ENCODE measurements at regions not wholly inside any gene's neighbourhood (a gene's known extent, or its start where the extent isn't known, plus 50 kb on each side); places are given as distances from the start of the nearest gene placed in this dataset.
"Not testable (repeated sequence)": the region's sequence is repeated elsewhere in the genome, so short reads cannot be mapped to it uniquely, and the experiment has no call there.

DNA sequence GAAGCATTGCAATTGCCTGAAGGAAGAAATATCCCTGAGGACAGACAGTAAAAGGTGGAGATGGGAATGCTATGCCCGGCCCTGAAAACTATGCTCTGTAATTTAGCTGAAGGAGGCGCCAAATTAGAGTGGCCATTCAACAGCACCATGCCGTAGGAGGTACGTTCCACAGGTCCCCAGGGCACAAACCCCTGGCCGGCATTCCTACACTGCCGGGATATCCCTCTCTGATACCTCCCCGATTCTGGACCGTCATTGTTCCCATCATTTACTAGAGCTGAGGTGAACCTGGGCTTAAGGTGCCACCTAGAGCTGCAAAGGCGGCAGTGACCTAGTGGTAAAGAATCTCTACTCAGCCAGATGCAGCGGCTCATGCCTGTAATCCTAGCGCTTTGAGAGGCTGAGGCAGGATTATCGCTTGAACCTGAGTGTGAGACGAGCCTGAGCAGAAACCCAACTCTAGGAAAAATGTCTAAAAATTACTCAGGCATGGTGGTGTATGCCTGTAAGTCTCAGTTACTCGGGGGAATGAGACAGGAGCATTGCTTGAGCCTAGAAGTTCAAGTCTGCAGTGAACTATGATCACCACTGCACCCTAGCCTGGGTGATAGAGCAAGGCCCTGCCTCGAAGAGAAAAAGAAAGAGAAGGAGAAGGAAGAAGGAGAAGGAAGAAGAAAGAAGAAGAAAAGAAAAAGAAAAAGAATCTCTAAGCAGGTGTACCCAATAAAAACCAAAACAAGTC lies 53.0 kb upstream of the TNKS2 start:
- DNase-seq: no peak

DNA sequence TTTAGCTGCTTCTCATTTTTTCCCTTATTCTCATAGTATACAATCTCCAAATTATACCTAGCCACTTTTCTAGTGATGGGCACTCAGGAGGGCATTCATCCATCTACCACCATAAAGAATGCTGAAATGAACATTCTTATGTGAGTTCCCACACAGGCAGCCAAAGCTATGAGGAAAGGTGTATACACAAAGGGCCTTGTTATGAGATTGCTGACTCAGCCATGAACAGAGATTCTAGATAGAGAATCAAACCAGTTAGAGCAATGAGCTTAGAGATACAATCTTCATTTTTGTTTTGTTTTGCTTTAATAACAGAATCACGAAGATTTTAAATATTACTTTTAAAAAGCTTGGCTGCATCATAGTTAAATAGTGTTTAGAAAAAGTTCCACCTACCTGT lies 54.8 kb upstream of the TNKS2 start:
- DNase-seq: no peak

DNA sequence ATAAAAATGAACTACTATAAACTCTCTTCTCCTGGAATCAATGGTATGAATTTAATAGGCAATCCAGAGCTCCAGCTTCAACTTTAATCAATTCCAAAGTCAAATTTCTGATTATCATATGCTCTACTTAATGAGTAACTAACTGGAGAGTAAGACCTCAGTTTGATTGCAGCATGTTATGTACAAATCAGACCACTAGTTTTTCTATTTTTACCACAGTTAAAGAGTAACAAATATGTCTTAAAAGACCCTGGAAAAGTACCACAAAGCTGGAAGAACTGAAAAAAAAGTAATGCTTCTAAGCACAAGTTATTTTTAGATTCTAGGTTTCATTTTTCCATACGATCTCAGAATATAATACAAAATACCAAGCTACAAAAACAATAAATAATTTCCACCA lies 56.0 kb upstream of the TNKS2 start:
- DNase-seq: no peak

DNA sequence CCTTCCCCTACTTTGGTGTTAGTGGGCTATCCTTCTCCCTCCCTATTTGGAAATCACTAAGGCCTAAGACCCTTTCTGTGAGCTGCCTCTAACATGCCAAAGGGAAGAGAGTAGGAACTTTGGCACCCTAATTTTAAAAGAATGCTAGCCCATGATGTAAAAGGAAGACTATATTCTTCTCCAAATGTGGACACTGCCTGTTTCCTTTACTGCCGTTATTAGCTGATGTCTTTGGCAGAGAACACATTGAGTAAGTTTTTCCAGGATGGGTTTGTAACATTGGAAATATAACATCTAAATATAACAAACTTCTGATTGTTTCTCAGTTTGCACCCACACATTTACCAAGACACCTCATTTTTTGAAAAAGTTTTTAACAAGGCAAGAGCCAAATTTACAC lies 56.9 kb upstream of the TNKS2 start:
- no peak for DNase-seq

DNA sequence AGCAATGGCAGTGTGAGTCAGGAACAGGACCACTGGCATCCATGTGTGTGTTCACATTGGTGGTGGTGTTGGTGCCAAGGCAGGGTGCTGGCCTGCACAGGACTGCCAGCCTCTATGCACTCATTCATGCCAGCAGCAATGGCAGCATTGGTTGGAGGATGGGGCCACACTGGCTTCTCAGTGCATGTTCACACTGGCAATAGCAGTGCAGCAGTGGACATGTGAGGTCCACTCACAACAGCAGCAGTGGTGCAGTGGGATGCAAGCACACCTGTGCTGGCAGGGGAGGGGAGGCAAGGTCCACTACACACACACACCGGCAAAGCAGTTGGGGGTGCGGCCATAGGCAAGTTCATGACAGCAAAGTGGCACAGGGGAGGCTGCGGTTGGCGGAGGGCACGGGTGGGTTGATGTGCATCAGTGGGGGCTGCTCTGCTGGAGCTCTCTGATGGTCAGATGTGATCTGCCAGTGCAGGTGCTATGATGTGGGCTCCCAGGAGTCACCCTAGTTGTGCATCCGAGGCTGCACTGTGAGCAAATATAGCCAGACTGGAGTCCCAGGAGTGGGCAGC lies 57.8 kb upstream of the TNKS2 start:
- no peak for DNase-seq

DNA sequence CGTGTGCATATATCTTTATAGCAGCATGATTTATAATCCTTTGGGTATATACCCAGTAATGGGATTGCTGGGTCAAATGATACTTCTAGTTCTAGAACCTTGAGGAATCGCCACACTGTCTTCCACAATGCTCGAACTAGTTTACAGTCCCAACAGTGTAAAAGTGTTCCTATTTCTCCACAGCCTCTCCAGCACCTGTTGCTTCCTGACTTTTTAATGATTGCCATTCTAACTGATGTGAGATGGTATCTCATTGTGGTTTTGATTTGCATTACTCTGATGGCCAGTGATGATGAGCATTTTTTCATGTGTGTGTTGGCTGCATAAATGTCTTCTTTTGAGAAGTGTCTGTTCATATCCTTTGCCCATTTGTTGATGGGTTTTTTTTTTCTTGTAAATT lies 66.0 kb upstream of the TNKS2 start:
- not testable (repeated sequence) for DNase-seq

DNA sequence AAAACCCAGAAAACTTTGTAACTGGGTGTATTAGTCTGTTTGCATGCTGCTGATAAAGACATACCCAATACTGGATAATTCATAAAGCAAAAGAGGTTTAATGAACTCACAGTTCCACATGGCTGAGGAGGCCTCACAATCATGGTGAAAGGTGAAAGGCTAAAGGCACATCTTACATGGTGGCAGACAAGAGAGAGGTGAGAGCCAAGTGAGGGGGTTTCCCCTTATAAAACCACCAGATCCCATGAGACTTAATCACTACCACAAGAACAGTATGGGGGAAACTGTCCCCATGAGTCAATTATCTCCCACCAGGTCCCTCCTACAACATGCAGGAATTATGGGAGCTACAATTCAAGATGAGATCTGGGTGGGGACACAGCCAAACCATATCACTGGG lies 68.9 kb upstream of the TNKS2 start:
- not testable (repeated sequence) for DNase-seq

DNA sequence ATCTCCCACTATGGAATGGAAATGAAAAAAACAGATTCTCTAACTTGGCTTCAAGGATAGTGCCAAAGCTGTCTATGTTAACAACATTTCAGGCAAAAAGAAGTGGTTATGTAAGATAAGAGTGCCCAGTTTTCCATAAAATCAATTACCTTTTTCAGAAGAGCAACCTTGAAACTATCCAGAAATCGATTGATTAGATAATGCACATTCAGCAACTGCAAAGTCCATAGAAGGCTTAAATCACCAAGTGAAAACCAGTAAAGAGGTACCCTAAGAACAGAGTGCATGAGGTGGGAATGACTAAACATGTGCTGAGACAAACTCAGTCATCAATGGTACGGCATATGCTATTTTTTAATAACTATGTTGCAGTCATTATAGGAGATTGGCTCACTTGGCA lies 71.9 kb upstream of the TNKS2 start:
- no peak for DNase-seq

DNA sequence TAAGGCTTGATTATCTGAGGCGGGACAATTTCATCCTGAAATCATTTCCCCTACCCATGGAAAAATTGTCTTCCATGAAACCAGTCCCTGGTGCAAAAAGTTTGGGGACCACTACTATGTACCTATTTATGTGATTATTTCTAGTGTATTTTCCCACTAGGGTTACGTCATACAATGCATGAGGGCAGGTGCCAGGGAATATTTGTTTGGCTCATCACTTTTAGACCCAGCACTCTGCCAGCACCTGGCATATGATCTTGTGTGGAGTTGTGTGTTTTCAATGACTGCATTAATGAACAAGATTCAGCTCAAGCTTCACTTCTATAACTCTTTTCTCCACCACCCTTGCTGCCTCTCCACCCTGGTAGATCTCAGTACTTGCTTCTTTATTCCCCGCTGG lies 73.3 kb upstream of the TNKS2 start:
- DNase-seq: no peak

DNA sequence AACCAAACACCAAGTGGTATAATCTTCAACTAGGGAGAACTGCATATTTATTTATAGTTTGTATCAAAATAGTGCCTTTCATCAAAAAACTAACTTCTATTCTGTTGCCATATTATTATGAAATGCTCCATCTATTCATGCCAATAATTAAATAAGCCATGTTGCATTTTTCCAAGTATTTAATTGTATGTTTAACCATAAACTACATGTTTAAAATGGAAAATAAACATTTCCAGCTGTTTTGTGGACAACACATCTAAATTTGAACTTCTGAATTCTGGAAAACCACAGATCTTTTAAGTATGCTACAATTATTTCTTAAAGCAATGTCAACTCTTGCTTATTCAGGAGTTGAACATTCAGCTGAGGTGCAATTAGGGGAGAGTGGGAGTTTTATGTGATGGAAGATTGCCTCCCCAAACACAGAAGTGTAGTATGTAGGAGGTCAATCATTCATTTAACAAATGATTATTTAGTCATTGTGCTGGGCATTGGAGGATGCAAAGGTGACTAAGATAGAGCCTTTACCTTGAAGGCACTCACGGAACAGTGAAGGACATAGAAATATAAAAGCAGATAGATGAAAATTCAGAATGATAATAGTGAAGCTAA lies 80.7 kb upstream of the PPP1R3C start:
- no peak for DNase-seq

DNA sequence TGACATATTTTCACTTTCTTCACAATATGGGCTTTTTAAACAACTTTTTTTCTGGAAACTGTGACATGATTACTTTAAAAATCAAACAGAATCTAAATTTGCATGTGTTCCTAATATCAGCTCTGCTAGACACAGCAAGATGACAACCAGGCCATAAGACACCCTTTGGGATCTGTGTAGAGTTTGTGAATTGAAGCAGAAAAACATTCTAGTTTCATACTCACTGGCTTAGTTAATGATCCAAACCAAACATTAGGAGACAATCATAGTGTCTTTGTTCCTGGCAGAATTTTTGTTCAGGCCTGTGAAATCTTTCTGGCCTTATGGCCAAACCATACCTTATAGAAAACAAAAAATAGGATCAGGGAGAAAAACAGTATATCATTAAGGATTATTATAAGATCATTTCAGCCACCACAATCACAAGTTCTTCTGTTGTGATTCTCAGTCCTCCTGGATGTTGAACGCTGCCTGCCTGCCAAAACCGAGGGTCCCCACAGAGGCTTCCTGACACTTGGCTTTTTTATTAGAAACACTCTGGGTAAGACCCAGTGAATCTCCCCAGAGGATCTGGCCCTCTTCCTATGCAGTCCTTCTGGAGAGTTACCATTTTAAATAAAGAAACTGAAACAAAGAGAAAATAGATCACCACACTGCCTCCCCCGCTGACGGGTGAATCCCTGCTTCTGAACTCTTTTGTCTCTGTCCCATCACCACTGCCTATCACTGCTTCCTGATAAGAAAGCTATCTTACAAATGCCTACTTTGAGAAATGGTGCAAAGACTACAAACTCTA lies 79.2 kb upstream of the PPP1R3C start:
- DNase-seq: no peak

DNA sequence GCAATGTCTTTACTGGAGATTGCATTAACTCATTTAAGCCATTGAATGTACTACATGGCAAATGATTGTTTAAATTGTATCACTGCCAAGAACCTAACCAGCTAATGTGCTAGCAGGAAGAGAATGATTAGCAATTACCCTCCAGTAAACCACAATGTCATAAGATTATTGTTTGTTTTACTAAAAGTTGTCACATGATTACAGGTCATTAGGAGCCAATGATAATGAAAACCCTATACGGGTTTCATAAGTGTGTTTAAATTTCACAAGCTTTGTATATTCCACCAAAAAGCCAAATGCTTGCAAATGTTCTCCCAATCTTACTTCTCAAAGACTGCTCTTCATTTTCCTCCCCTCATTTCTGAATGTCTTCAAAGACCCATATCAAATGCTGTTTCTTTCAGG lies 76.5 kb upstream of the PPP1R3C start:
- DNase-seq: no peak

DNA sequence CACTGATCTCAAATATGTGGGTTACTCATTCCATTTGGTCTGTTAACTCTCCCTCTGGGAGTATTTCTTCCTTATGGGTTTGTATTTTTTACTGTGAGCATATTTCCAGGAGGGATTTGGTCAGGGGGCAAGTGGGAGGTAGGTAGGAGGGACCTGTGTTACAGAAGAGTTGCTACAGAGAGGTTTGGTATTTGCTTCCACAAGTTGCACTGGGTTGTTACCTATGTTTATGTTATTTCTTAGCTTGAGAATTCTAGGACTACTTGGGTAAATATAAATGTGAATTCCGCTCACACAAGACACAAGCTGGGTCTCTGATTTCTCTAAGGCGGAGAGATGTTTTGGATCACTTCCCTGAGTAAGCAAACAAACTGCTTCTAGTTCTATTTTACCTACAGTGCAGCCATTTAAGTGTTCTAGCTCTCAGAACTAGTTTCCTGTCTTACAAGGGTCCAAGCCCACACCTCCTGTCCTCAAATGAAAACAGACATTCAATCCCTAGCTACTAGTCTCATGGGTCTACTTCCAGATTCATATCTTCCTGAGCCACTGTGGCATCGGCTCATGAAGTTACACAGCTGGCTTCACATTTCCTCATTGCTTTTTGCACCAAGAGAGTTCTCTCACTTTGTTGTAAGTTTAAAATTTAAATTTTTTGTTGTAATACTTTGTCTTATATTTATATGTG lies 75.4 kb upstream of the PPP1R3C start:
- no peak for DNase-seq

DNA sequence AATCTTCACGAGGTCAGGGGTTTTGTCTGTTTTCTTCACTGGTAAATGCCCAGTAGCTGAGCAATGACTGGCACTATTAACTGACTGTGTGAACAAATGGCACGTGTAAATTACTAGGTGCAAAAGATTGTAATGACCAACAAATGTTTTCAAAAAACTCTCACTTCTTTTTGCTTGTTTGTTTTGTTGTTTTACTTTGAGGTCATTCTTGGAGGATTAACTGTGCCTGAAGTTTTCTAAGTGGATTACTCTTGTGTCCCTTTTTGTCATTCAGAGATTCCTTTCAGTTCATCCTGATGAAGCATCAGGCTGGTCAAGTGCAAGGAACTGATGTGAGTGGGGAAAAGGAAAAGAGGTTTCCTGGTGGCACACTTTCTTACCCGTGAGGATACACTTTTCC lies 74.4 kb upstream of the PPP1R3C start:
- DNase-seq: no peak

DNA sequence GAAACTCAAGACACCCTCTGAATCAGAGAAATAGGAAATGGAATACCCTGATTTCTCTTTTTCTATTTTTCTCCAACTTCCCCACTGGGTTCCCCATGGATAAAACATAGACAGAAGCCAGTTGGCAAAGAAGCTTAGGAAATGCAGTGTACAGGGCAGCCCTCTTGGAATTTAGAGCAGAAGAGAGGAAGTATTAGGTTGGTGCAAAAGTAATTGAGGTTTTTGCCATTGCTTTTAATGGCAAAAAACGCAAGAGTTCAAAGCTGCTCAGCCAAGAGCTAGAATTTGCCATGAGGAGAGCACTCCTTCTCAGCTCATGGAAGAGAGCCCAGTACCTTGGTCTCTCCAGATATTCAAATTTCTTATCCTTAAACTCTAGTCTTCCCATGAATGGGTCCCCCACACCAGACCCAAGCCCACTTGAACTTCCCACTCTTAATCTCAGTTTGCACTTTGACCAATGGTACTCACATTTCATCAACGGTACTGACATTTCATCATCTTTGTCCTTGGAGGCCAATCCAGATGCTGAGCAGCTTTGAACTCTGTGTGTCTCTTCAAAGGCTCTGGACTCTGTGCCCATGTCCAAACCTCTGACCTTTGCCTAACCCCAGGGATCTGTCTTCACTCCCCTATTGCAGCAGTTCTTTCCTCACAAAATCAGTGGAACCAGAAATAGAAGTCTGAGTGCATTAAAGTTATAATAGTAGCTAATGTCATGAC lies 73.2 kb upstream of the PPP1R3C start:
- DNase-seq: no peak

DNA sequence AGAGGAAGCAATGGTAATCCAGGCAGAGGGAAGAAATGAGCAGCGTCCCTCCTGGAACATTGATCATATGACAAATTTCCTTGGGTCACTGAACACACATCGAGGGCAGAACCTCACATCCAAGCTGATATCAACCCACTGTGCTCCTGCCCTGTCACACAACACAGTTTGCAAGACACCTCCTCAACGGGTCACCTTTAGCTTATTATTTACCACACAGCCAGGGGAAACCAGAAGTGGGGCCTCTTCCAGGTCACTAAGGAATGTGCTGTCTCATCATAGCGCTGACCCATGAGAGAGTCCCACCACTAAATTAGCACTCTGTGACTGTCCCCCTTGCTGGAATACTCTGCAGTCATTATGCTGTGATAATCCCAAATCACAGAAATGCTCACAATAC lies 69.7 kb upstream of the PPP1R3C start:
- no peak for DNase-seq

DNA sequence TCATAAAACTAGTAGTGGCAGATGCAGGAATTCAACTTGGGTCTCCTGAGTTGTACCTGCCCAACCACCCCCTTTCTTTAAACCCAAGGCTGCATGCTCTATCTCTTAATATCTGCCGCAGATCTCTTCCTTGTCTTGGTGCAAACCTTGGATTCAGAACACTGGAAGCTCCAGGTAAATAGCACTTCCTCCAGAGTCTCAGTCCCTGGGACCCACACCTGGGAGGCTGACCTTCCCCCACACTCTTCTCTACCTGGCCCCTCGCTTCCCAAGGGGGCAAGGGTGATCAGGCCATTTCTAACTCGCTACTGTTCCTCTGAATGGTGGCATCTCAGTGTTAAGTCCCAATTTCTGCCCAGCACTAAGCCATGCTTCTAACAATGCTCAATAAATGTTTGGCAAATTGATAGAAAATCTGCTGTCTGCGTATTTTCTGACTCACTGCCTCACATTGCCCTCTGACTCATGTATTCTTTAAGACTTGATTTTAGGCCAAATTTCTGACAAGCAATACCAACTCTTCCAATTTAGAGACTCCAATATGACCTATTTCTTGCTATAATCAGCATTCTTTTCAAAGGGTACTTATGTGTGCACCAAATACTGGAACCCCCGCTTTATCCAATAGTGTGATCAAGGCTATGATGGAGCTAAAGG lies 68.0 kb upstream of the PPP1R3C start:
- DNase-seq: no peak

DNA sequence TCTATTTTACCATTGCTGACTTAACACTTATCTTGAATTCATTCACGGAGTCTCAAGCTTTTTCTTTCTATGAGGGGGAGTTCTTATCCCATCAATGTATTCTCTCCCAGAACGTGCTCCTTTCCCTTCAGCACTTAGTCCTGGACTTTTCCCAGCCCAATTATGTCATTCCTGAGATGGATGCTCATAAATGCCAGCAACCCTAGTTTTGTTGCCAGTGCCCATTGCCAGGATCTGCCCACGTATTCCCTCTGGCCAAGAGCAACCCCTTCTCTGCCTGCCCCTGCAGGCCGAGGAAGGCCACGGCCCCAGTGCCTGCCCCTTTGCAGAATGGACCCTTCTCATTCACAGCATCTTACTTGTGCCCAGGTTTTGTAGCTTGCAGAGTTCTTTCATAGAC lies 67.4 kb upstream of the PPP1R3C start:
- no peak for DNase-seq

DNA sequence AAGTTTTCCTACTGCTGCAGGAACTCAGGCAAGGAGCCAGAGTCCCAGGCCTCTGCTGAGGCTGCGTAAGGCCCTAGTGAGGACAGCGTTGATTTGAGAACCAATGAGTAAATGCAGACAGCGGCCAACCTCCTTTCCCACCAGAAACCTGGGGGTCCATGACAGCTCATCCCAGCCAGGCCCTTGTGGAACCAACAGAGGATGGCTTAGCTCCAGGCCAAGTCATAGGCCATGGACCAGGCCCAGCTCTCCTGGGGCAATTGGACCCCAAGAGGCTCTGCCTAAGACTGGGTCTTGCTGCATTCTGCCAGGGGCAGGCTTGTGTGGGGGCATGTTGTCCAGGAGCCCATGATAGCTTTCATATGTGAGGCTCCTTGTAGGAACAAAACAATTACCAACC lies 65.4 kb upstream of the PPP1R3C start:
- DNase-seq: no peak

DNA sequence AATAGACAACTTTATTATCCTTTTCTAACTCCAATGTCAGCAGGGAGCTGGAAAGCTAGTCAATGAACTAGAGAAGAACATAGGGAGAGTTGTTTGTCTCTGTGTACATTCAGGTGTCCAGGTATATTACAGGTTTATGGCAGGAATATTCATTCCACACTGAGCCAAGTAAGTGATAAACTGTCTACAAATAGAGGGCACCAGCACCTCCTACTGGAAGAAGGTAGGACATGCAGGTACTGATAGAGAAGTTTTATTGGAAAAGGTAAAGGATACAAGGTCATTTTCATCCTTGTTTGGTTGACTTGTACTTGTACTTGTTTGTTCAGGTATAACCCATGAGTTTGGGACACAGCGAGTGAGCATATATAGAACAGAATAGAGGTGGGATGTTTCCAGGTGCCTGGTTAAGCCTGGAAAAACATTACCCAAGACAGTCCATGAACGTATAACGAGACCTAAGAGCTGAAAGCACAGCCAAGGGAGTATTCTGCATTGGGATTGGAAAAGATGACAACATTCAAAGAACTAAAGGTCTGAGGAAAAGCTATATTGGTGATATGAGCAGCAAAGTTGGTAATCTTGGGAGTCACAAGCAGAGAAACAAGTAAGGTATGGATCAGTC lies 61.4 kb upstream of the PPP1R3C start:
- DNase-seq: peak; percentile 31

DNA sequence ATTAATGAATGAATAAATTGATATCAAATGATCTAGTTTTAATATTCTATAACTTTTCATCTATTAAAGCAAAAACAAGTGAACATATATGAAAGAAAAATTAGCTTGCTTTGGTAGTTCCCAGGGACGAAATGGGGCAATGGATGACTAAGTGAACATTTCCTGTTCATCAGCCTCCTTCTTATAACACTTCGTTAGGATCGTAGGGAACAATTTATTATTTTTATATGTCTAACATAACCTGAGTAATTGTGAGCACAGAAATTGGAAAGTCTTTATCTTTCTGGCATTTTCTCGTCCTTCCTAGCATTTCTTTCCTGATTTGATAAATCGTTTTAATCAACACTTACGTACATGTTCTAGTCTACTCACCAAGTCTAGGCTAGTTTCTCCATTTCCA lies 59.1 kb upstream of the PPP1R3C start:
- DNase-seq: no peak

Measured in activated CD4-positive, alpha-beta T cell treated with anti-CD3 and anti-CD28 coated beads, Interleukin-2, amount 50 U/mL, for 16 hours (primary cell).